GM18508 (cell line): ENCODE measurements at regions not wholly inside any gene's neighbourhood (a gene's known extent, or its start where the extent isn't known, plus 50 kb on each side); places are given as distances from the start of the nearest gene placed in this dataset.
"Not testable (repeated sequence)": the region's sequence is repeated elsewhere in the genome, so short reads cannot be mapped to it uniquely, and the experiment has no call there.

ENCODE experiments used
- ATAC-seq: cut with Tn5 transposase; IDR thresholded peaks from one replicate; pipeline ENCODE4 v1.9.1; 2021; ENCODE audit warnings: moderate number of reproducible peaks; ENCODE audit not compliant: insufficient read depth, unreplicated experiment

- ATAC-seq = no peak
Observed at GRCh38 chr20:12827816-12828385, 180.9 kb upstream of the SPTLC3 start.

- ATAC-seq = no peak
Observed at GRCh38 chr20:12829170-12829569, 179.6 kb upstream of the SPTLC3 start.

- ATAC-seq = no peak
Observed at GRCh38 chr20:12833861-12834260, 174.9 kb upstream of the SPTLC3 start.

GRCh38 chr20:12835999-12836398 lies 172.8 kb upstream of the SPTLC3 start:
- no peak for ATAC-seq

- no peak for ATAC-seq
Observed at GRCh38 chr20:12837646-12838045, 171.1 kb upstream of the SPTLC3 start.

GRCh38 chr20:12838261-12838866 lies 170.4 kb upstream of the SPTLC3 start:
- no peak for ATAC-seq

- no peak for ATAC-seq
Observed at GRCh38 chr20:12847872-12848271, 160.9 kb upstream of the SPTLC3 start.

- ATAC-seq = no peak
Observed at GRCh38 chr20:12849225-12849910, 159.4 kb upstream of the SPTLC3 start.

- ATAC-seq = not testable (repeated sequence)
Observed at GRCh38 chr20:12857643-12858042, 151.1 kb upstream of the SPTLC3 start.

- ATAC-seq = no peak
Observed at GRCh38 chr20:12860619-12861247, 148.0 kb upstream of the SPTLC3 start.

GRCh38 chr20:12869669-12870068 lies 139.1 kb upstream of the SPTLC3 start:
- no peak for ATAC-seq

GRCh38 chr20:12870588-12870987 lies 138.2 kb upstream of the SPTLC3 start:
- ATAC-seq = no peak

GRCh38 chr20:12874933-12875332 lies 133.8 kb upstream of the SPTLC3 start:
- no peak for ATAC-seq

- no peak for ATAC-seq
Observed at GRCh38 chr20:12875510-12875909, 133.3 kb upstream of the SPTLC3 start.

- ATAC-seq = no peak
Observed at GRCh38 chr20:12882832-12883506, 125.8 kb upstream of the SPTLC3 start.

- ATAC-seq = no peak
Observed at GRCh38 chr20:12883507-12883885, 125.3 kb upstream of the SPTLC3 start.

- ATAC-seq = no peak
Observed at GRCh38 chr20:12886618-12887363, 122.0 kb upstream of the SPTLC3 start.

- ATAC-seq = no peak
Observed at GRCh38 chr20:12891643-12892042, 117.1 kb upstream of the SPTLC3 start.

GRCh38 chr20:12893019-12893418 lies 115.8 kb upstream of the SPTLC3 start:
- ATAC-seq = no peak

- ATAC-seq = no peak
Observed at GRCh38 chr20:12893653-12894052, 115.1 kb upstream of the SPTLC3 start.
